NCI-H446 (cell line): ENCODE measurements at regions not wholly inside any gene's neighbourhood (a gene's known extent, or its start where the extent isn't known, plus 50 kb on each side); places are given as distances from the start of the nearest gene placed in this dataset.
A peak's percentile ranks its signal among the peaks of the same experiment; 100 is the strongest.

Source experiments
- DNase-seq, 2 experiments: peaks; one replicate each; lab custom pipeline; 2025; lab: John Stamatoyannopoulos, UW

DNA sequence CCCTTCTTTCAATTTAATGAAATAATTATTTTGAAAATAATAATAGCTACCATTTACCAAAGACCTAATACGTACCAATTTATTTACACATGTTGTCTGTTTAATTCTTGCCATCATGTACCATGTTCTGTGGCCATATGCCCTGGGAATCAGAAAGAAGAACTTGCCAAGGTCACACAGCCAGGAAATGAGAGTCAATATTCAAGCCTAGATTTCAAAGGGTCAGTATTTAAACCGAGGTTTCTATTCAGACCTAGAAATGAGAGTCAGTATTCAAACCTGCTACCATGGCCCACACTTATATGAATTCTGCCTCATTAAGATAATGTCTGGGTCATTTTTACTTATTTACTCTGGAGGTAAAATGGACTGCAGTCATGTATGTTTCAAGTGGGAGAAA is 103.6 kb upstream of the TBL1XR1 start:
- DNase-seq = no peak

DNA sequence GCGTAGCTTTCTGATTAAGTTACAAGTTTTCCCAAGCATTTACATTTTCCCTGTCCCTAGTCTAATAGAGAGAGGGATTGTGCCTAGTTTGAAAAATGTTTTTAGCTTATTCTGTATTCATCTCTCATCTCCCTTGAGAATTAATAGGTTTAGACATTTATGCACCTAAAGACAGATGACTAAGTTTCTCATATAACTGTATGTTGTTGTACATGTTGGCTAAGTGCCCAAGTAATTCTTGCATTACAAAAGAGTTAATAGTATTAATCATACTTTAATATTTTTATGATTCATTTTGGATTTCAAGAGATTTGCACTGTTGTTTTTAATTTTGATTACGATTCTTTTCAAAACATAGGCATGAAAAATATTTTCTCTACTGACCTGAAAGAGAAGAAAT is 109.0 kb upstream of the TBL1XR1 start:
- no peak for DNase-seq

DNA sequence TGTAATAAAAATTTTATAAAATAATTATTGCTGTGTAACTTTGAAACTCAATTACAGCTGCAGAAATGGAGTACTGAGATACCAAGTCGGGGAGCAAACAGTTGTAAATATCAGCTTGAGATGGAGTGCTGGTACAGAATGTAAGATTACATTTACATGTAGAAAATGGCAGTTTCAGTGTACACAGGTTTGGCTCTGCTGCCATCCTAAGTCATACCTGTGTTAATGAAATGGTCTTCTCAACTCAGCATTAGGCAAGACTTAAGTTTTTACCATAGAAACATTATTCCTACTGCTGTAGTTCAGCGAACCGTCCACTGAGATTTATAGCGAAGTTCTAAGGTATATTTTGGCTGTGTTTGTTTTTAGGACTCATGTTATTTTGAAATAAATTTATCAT is 110.1 kb upstream of the TBL1XR1 start:
- no peak for DNase-seq

DNA sequence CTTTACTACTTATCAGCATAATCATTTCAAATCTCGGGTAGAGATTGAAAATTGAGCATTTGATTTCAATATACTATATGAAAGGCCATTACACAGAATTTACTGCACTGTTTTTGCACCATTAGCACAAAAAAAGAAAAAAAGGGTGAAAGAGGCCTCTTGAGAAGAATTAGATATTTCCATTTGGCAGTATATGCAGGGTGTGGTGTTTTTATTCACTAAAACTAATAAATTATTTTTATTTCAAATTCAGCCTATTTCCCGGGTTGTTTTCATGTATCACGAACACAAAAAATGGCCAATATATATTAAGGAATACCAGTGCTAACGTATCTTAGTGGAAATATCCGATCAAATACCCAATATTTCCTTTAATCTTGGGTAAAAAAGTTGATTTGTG is 110.5 kb upstream of the TBL1XR1 start:
- DNase-seq = no peak

DNA sequence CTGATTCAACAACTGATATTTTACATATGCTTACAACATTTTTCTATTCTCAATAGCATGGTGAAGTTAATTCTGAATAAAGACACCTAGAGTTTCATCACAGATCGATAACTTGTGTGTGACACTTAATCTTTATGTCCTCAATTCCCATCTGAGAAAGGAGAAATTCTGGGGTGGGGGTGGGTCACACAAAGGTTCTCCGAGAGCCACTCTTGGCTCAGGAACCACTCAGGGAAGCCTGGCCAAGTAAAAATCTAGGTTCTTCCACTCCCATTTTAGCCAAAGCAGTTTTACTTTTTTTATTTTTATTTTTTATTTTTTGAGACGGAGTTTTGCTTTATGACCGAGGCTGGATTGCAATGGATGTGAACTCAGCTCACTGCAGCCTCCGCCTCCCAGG is 111.0 kb upstream of the TBL1XR1 start:
- DNase-seq = no peak

DNA sequence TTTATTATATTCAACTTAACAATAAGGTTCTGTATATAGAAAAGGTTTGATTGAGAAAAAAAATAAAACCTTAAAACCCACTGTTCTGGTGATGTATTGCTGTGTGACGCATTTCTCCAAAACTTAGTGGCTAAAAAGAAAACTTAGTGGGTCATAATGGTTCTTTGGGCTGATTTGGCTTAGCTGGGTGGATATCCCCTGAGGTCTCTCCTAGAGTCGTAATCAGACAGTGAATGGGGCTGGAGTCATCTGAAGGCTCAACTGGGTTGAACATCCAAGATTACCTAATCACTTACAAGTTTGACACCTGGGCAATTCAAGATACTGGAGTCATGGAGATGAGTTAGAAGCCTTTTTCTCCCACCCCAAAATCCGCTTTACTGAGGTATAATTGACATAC is 111.6 kb upstream of the TBL1XR1 start:
- DNase-seq = no peak

DNA sequence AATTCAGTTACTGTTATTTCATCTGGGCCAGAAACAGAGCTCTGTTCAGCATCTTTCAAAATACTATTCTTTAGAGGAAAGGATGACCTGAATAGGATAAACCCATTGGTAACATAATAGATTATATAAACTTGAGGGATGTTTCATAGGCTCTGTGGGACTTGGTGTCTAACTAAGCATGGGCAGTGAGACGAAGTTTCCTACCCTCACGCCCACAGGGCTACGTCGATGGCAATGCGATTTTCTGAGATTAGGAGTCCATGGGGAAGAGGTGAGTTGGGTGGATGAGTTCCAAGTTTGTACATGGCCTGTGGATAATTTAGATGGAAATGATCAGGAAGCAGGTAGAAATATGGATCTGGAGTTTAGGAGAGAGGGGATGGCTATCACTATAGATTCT is 115.2 kb upstream of the TBL1XR1 start:
- DNase-seq = no peak

DNA sequence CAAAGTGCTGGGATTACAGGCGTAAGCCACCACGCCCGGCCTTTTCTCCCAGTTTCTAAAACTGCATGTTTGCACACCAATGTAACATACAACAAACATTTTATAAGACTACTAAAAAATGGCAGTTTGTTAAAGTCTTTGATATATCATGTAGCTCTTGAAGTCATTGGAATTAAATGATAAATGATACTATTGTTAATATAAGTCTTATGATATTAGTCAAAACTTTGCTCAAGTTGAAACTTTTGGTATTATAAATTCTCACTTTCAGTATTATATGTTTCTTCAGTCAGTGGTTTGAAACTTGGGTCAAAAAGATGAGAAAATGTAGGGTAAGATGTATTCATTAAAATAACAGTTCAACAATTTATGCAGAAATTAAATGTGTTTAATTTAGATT is 117.6 kb upstream of the TBL1XR1 start:
- no peak for DNase-seq

DNA sequence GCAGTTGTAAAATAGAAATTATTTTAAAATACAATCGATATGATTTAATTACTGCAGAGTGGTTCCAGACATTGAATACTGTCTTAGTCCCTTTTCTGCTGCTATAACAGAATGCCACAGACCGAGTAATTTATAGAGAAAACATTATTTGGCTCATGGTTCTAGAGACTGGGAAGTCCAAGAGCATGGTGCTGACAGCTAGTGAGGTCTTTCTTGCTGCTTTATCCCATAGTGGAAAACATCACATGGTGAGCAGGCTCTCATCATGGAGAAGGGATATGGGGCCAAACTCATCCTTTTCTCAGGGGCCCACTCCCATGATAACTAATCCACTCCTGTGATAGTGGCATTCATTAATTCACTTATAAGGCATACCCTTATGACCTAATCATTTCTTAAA is 120.0 kb upstream of the TBL1XR1 start:
- no peak for DNase-seq

DNA sequence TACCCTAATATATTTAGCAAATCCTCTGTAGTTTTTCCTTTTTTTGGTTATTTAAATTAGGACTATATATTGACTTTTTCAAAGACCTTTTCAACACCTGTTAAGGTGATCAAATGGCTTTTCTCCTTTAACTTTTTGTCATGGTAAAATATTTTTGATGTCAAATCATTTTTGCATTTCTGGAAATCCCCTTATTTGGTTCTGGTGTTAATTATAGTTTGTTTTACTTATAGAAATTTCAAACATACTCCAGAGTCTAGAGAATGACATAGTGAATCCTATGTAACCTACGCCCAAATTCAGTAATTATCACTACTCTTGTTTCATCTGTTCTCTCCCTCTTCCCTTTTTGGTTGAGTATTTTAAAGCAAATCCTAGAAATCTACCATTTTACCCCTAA is 121.3 kb upstream of the TBL1XR1 start:
- no peak for DNase-seq

DNA sequence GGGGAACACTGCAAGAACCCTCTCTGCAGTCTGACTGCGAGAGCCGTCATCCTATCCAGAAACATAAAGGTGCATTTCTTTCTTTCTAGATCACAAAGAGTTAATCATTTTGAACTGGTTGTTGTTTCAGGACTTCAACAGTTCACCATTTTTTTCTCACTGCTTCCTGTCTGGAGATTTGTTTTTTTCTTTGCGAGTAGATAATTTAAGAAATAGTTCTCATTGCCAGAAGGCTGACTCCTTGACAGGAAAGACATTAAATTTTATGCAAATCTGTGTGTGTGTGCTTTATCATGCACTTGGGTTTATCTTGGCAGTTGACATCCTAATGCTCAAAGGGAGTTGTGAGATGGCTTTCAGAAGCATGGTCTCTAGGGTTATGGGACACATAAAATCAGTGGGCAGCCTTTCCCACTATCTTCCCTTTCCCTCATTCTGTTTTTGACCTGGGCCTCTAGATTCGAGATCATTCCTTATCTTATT is 123.5 kb upstream of the TBL1XR1 start:
- DNase-seq = no peak

DNA sequence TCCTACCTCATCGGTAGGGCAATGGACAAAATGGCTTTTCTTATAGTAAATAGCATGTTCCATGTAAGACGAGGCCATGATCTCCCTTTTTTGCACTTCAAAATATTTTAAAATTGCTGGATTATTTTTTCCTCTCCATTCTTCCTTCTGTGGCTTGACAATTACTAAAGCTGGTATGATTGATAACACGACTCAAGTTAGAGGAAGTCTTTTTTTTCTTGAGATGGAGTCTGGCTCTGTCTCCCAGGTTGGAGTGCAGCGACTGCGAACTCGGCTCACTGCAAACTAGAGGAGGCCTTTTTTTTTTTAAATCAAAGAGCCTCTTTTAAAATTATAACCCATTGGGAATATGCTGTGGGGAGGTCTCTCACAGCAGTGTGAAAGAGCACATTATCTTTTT is 124.5 kb upstream of the TBL1XR1 start:
- no peak for DNase-seq

DNA sequence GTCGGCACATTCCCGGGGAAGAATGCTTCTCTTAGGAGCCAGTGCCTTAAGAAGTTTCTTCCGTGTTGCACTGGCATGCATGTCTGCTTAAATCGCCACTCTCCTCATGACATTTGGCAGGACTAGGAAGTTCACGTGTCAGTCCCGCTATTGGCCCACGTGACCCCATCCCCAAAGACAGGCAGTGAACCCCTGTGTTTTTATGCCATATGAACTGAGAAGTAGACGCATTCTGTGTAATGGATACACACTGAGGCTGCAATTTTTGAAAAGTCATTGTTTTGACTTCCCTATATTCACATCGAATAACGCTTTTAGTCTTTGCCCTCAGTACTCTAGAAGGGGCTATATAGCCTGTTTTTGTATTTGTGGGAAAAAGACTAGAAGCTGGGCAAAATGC is 125.6 kb upstream of the TBL1XR1 start:
- no peak for DNase-seq

DNA sequence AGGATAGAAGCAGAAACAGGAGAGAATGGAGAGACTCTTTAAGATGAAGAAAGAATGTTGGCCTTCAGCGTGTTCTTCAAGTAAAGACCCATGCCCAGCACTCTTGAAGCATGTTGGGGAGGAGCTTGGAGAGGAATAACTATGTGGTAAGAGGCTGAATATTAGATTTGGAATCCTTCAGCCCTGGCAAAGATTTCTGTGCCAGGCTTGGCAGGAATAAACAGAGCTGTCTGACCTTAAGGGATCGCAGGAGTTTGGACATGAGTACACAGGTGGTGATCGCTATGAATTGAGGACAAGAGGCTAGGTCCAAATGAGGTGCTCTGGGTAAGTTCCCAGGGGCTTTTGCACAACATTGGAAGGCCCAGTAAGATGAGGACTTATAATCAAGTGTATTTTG is 132.6 kb upstream of the TBL1XR1 start:
- DNase-seq = no peak

DNA sequence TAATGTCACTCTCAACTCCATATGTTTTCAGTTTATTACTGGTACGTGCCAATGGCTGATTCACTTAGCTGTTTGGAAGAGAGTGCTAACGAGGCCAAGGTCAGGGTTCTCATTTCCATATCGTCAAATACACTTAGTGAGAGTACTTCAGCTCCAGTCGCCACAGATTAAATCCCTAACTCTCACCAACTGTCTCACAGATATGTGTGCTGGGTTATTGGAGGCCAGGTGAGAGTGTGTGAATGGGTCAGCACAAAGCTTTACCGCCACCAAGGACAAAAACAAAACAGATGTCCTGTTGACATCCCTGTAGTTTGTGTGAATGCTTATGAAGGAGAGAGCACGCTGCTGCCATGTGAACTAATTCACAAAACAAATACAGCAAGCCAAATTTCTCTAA is 133.5 kb upstream of the TBL1XR1 start:
- DNase-seq = no peak

DNA sequence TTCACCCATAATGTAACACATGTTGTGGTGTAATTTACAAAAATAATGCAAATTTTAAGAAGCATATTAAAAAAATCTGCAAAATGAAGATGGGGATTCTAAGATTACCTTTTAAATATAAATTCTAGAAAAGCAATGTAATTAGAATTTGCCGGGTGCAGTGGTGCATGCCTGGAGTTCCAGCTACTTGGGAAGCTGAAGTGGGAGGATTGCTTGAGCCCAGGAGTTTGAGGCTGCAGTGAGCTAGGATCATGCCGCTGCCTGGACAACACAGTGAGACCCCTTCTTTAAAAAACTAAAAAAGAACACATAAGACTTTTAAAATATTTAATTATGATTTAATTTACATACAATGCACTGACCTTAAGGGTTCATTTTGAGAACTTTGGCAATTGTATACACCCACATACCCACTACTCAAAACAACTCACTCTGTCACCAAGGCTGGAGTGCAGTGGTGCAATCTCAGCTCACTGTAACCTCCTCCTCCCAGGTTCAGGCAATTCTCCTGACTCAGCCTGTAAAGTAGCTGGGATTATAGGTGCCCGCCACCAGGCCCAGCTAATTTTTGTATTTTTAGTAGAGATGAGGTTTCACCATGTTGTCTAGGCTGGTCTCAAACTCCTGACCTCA is 134.0 kb upstream of the TBL1XR1 start:
- DNase-seq = no peak

DNA sequence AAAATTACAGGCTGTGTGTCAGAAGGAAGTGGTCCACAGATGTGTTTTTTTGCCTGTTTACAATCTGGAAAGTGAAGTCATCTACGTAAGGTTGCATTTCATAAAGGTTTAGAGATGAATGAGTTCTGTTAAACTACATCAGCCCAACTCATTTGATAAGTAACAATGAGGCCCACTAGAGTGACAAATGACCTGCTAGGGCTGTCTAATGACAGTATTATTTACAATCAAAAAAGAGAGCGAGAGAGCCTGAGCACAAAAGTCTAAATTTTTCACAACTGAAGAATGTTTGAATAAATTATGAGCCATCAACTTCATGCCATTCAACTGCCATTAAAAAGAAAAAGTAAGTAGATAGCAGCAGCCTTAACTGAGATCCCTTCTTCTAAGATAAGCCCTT is 135.7 kb upstream of the TBL1XR1 start:
- no peak for DNase-seq

DNA sequence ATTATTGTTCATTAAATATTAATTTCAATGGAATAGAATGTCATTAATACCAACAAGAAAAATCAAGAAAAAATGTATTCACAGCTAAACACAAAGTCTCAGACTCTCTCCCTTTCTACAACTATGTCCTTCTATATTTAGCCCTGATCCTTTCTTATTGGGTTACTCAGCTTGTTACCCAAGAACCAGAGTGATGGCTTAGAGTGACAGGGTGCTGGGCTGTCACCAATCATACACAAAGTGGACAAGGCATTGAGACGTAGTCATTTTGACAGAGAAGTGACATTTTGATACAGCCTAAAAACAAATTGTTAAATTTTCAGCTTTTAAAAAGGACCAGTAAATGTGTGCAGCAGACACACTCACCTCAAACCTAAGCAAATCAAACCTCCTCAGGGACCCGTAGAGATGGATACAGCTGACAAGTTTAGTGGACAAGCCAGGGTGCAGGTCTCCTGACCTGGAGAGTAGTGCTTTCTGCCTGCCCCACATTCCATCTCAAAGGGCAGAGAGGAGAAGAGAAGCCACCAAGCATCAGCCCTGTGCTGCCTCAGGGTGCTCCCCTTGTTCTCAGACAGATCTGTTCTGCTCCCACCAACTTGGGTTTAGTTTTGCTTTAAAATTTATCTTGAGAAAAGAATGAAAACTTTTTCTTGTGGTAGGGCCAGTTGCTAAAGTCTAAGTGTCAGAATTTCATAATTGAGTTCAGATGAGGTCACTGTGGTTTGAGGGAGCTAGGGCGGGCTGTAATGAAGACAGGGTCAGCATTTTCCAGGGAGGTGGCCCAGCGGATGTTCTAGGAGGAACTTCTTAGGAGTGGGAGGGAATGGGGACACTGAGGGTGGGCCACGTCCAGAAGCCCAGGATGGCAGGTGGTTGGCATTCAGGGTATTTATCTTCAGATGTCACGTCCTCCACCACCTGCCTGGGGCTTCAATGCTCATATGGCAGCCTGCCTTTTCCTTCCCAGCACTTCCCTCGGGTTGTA is 136.5 kb upstream of the TBL1XR1 start:
- DNase-seq = peak in 1 of 2 experiments; percentile 11

DNA sequence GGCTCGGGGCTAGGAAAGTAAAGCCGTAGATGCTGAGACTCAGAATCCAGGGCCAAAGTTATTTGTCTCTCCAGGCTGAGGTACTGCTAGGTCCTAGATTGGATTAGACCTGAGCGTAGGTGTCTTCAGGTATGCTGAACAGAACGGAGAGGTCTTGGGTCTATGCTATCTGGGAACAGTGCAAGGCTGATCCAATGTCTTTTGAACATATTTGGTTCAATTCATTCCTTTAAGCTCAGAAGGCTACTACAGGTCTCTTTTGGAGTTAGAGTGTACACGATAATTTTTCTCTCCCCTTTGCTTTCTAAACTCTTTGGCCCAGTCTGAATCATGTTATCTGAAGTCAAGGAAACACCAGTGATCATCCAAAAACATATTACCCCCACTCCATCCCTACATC is 137.5 kb upstream of the TBL1XR1 start:
- DNase-seq = no peak

DNA sequence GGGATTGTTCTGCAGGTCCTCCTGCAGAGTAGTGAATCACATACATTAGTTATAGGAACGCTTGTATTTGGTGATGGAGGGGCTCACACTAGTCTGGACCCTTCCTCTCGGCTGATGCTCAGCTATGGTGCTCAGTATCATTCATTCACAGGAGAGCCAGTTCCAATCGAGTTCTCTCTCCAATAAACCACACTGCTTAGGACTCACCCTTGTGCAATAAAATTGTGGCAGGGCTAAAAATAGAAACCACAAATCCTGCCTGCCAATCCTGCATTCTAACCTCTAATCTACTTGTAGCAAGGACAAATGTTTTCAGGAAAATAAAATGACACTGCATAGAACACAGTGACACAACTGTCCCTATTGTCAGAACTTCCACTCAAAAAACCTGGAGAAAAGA is 138.4 kb upstream of the TBL1XR1 start:
- no peak for DNase-seq

DNA sequence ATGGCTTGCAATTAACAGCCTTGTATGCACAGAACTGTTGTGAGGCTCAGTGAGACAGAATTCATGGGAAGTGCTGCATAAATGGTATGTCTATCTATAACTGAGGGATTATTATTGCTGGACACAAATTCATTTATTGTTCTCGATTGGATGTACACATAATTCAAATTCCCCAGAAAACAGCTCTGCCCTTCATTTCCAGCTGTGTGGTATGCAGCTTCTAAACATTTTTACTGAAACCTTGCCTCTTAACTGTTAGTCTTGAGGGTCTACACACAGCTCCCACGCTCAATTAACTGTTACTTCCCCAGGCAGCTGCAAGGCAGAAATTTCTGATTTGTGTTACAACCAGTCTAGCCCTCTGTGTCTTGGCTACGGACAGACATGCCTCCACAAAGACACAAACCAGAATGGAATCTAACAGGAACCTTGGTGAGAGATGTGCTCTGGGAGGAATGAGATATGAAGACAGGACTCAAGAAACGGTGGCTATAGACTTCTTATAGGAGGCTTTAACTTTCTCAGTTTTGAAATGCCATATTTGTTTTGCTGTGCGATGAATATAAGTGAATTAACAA is 139.7 kb upstream of the TBL1XR1 start:
- DNase-seq = no peak

DNA sequence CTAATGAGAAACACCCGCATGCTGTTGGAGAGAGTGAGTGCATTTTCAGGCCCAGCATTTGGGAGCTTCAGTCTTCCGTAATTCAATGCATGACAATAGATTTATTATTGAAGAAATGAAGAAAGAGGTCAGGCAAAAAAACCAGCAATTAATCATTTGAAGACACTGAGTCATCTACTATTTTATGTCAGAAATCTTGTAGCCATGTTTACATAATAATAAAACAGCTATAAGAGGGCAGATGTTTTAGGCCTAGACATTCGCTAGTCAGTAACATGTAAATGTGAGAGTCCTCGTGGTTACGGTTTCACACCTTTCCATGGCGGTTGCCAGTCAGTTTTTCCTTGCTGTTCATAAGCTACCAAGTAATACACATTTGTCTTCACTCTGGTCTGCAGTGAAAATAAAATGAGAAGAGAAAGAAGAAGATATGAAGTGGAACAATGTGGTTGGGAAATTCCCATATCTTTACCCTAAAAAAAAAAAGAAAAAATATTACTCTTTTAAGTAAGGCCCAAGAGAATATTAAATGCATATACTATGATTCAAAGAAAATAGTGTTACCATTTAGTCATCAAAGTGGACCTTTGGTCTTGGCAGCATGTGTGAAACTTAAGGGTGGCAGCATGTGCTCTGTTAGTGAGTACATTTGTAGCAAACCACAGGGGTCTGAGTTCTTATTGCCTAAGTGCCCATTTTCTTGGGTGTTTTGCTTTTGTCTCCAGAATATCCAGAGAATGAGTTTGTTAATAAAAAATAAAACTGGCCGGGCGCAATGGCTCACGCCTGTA is 140.5 kb upstream of the TBL1XR1 start:
- no peak for DNase-seq
